Activated naive CD4-positive, alpha-beta T cell treated with Interleukin-2 at 50 U/mL for 16 hours (primary cell): ENCODE measurements at regions not wholly inside any gene's neighbourhood (a gene's known extent, or its start where the extent isn't known, plus 50 kb on each side); places are given as distances from the start of the nearest gene placed in this dataset.

Source experiments
- DNase-seq: peaks from one replicate; pipeline ENCODE4 v3.0.0-alpha.2; 2020

DNA sequence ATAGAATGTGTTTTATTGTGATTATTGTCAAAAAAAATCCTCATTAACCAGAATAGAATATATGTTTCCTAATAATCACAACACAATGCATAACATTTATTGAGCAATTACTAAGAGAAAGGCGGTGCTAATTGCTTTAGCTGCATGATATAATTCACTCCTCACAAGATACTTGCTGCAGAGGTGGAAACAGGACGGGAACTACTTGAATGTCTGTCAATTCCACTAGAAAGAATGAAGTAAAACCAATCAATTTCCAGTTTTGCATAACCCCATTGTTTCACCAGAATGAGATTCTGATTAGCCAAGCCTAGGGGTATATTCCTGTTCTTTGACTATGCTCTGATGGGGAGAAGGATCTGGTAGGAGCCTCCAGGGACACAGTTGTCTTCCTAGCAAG is 239.1 kb upstream of the NRP1 start:
- no peak for DNase-seq

- DNase-seq = no peak
Observed at GRCh38 chr10:33571616-33572015, 237.1 kb upstream of the NRP1 start.

DNA sequence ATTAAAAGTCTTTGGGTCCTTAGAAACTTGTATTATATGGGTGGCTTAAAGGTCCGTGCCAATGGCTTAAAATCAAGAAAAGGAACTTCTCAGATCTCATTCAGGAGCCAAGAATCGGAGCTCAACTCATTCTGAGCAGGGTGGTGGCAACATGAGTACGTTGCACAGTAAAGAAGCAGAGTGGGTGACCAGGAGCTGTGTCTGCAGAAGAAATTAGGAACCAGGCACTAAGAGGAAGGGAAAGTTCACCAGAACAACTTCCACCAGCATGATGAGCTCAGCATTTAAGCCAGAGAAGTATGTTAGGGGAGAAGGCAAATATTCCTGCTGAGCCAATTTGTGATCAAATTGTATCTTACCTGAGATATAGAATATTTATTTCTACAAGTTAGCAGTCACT is 236.0 kb upstream of the NRP1 start:
- no peak for DNase-seq

DNA sequence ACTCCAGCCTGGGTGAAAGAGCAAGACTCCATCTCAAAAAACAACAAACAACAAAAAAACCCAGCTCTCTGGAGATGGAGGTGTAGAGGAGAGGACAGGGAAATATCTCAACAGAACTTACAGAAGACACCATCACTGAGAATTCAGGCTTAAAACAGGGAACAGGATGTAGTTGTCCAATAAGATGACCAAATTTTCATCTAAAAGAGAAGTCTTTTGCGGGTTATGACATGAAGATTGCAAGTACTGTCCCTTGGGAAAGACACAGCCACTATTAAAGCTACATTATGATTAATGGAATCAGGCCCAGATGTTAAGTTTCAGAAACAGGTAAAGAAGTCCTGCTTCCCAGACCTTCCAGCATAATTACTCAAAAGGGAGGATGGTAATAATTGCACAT is 235.2 kb upstream of the NRP1 start:
- DNase-seq = no peak

GRCh38 chr10:33566426-33566825 is 232.0 kb upstream of the NRP1 start:
- DNase-seq = no peak

GRCh38 chr10:33566001-33566400 is 231.5 kb upstream of the NRP1 start:
- DNase-seq = no peak

- DNase-seq = no peak
Observed at GRCh38 chr10:33565231-33565630, 230.8 kb upstream of the NRP1 start.

DNA sequence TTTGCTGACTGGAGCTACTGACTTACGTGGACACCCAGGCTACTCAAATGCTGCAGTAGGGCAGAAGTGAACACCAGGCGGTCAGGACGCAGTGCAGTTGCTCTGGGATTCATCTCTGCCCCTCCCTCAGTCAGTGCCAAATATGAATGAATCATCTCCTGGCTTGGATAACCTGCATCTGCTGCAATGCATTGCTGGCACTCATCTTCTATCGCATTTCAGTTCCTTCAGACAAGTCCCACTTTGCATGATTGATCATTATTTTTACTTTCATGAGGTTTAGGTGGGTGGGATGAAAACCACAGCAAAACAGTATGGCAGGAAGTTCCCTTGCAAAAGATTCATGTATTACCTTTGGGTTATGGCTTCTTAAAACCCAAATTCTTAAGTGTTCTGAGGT is 224.6 kb upstream of the NRP1 start:
- DNase-seq = no peak

GRCh38 chr10:33557313-33557712 is 222.8 kb upstream of the NRP1 start:
- DNase-seq = no peak

DNA sequence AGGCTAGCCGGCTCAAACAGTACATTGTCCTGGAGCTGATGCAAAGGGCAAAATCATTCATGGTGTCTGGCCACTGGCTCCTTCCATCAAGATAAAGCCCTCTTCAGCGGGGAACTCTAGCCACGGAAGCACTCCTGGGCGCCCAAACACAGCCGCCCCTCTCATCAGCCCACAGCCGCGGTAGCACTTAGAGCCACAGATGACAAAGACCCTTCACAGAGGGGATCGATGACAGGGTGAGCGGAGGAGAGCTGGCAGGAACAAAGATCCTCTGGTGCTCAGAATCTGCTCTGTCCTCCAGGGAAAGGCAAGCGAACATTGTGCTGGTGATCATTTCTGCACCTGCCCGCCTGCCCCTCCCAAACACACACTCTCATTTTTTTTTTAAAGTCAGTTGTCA is 222.2 kb upstream of the NRP1 start:
- no peak for DNase-seq

GRCh38 chr10:33556103-33556502 is 221.6 kb upstream of the NRP1 start:
- DNase-seq = no peak

DNA sequence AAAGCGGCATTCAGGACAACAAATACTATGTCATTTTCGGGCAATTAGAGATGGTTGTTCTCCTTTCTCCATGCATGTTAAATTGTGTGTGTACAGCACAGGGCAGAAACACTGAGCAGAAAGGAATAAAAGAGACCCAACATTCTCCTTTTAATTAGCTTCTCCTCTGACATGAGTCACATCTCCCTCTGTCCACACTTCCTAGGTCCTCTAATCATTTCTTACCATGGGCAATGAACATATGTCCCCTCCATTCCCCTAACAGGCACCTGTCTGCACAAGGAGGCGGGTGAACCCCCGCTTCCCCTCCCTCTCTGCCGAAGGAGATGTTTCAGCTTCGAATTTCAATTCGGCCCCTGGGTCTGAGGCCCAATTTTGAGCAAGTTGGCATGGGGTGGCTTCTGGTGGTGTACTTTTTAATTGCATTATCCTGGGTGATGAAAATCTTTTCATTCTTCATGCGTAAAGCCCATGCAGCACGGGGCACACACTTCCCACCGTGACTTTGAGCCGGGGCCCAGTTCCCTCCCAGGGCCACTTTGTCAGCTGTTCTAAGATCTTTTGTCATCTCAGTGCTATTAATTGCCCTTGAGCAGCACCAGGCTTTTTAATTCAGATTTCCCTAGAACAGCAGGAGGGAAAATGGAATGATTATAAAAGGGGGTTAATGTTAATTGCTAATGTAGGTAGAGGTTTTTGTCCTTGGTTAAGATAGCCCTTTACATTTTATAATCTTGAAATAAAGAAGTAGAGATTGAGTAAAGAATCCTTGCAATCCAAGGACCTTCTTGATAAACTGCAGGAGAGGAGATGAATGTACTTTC is 219.5 kb upstream of the NRP1 start:
- no peak for DNase-seq

DNA sequence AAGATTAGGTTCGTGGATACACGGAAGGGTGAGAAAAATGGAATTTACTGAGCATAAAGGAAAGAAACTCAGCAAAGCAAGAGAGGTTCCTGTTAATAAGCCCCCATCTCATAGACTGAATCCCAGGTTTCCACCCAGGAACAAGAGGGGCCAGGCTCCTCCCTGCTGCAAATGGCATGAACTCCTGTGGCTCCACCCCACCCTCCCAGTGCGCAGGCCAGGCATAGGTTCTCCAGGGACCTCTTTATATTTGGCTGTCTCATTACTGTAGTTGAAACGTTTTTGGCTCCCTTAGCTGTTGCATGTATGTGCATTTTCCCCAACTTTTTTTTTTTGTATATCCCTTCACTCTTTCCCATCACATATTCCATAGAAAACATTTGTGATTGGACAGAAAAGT is 217.8 kb upstream of the NRP1 start:
- DNase-seq = no peak

DNA sequence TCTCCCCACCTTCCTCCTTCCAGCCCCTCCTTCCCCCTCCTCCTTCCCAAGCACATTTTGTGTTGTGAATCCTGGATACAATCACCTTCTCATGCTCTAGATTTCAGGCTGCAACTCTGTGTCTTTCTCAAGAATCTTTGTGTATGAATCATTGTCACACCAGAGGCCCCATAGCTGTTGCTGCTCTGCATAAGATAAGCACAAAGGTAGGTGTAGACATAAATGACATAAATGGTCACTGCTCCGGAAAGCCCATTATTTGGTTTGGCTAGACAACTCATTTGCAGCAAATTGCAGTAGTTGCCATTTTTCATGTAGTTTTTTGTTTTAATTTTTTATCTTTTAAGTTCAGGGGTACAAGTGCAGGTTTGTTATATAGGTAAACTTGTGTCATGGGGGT is 216.3 kb upstream of the NRP1 start:
- no peak for DNase-seq

GRCh38 chr10:33547976-33548375 is 213.5 kb upstream of the NRP1 start:
- no peak for DNase-seq

DNA sequence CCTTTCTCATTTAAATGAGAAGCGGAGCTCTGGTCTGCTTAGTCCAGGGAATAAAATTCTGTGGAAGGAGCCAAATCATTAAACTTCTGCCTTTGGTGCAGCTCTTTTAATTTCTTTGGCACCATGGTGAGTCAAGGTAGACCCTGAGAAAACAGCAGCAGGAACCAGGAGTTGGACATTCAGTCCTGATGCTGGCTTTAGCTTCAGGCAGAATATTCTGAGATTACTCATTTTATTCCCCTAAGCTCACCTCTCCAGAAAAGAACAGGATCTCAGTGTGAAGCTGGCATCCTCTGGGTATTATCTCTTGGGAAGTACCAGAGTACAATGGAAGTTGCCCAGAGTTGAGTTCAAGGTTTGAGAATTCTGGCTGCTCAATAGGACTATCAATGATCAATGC is 211.6 kb upstream of the NRP1 start:
- DNase-seq = no peak

- no peak for DNase-seq
Observed at GRCh38 chr10:33542752-33543505, 208.5 kb upstream of the NRP1 start.

DNA sequence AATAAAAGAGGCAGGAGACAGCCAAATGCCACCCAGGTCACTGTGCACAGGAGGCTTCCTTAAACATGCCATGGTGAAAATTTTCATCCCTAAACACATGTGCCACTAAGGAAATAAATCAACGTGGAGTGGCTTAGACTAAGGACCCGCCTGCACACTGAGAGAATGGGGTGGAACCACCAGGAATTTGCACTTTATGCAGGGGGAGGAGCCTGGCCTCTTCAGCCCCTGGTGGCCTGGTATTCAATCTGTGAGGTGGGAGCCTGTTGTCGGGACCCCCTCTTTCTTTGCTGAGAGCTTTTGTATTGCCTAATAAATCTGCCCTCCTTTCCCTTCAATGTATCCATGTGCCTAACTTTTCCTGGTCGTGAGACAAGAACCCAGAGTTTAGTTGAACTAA is 204.6 kb upstream of the NRP1 start:
- DNase-seq = no peak

GRCh38 chr10:33537066-33537465 is 202.6 kb upstream of the NRP1 start:
- no peak for DNase-seq

DNA sequence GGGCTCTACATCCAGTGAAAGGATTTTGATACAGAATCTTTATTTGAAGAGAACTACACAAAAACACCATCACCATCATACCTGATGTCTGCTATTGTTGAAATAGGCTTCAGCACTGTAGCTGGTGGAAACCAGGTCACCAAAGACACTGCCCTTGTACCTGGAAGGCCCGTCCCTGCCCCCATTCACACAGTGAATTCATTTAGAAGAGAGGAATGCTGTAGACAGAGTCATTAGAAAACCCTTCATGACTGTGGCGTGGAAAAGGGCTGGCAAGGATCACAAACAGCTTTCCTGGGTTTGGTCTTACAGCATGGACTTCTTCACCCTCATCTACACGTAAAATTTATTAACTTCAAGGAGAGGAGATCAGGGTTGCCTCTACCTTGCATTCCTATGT is 202.0 kb upstream of the NRP1 start:
- no peak for DNase-seq

- DNase-seq = no peak
Observed at GRCh38 chr10:33535866-33536265, 201.4 kb upstream of the NRP1 start.

GRCh38 chr10:33534416-33534815 is 199.9 kb upstream of the NRP1 start:
- no peak for DNase-seq

GRCh38 chr10:33533612-33534011 is 199.1 kb upstream of the NRP1 start:
- no peak for DNase-seq

DNA sequence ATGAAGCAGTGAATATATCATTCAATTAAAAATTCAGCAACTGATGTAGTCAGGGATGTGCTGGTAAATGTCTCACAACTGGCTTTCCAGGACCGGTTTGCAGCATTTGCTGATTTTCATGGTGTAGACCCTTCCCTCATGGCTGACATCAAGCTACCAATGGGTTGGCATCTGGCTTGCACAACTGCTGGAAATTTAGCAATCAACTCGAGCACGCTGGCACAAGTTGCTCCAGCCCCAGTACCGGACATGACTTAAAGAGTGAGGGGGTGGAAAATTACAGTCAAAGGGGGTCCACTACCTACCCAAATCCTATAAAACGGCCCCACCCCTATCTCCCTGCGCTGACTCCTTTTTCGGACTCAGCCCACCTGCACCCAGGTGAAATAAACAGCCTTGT is 198.4 kb upstream of the NRP1 start:
- no peak for DNase-seq

DNA sequence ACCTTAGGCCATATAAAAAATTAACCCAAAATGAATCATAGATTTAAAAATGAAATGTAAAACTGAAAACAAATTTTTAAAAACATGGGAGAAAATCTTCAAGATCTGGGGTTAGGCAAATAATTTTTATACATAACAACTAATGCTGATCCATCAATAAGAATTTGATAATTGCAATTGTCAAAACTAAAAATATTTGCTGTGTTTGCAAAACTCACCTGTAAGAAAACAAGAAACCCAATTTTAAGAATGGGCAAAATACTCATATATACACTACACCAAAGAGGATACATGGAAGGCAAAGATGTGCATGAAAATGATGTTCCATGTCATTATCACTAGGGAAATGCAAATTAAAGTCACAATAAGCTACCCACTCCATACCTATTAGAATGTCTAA is 194.8 kb upstream of the NRP1 start:
- no peak for DNase-seq
